ENCODE measurements at regions not wholly inside any gene's neighbourhood (a gene's known extent, or its start where the extent isn't known, plus 50 kb on each side); places are given as distances from the start of the nearest gene placed in this dataset.

DNA sequence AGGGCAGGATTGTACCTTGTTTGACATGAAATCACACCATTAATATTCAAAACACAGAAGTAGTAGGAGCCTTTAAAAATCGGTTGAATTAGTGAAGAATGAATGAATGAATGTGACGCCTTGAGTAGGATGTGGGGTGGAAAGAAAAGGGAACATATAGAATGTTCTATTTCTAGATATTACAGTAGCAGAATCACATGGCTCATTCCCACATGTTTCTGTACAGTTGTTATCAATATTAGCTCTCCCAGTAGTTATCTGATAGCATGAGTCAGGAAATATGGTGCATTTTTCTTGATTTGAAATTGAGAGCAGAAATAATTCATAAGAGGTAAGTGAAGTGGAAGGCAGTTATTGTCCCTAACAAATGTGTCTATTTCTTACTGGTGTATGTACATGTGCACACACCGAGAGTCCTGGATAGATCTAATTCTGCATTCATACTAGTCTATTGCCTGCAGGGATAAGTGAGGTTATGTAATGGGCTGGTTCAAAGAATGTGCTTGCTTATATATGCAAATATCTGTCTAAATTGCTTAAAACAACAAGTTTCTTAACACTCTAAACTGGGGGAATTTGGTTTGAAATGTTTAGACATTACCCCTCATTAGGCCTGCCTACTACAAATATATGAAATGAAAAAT is 245.4 kb downstream of the EFCAB11 start:
- H4K20me1 ChIP-seq (ENCODE audit: insufficient read depth, low read length): no peaks in the 10 kb centered on the region
- no CpG with 5 or more reads among the region's 3 CpGs for WGBS (ENCODE audit: insufficient coverage)
- H3K36me3 Mint-ChIP-seq: peaks cover 2 to 6% of the 10 kb centered on the region in 2 donors
- H3K4me3 ChIP-seq (replicated peaks in 1 of 3; ENCODE audit: low read depth in 2 of 3, low read length in 3 of 3): no peak overlapping the region
- no peak overlapping the region for H3K4me2 ChIP-seq (replicated peaks; ENCODE audit: extremely low read depth, low read length, poor library complexity, severe bottlenecking)
- H3K27me3 ChIP-seq (ENCODE audit: control insufficient read depth in 2 of 2, insufficient read depth in 2 of 2, low read length in 2 of 2): no peaks in the 10 kb centered on the region
- no peak overlapping the region for H3K27ac Mint-ChIP-seq
- TF ChIP-seq, protein P1, sequence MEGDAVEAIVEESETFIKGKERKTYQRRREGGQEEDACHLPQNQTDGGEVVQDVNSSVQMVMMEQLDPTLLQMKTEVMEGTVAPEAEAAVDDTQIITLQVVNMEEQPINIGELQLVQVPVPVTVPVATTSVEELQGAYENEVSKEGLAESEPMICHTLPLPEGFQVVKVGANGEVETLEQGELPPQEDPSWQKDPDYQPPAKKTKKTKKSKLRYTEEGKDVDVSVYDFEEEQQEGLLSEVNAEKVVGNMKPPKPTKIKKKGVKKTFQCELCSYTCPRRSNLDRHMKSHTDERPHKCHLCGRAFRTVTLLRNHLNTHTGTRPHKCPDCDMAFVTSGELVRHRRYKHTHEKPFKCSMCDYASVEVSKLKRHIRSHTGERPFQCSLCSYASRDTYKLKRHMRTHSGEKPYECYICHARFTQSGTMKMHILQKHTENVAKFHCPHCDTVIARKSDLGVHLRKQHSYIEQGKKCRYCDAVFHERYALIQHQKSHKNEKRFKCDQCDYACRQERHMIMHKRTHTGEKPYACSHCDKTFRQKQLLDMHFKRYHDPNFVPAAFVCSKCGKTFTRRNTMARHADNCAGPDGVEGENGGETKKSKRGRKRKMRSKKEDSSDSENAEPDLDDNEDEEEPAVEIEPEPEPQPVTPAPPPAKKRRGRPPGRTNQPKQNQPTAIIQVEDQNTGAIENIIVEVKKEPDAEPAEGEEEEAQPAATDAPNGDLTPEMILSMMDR (IDR thresholded peaks at IDR 0.05): no peak
- intact Hi-C loops (cut with micrococcal nuclease): no loop called here
- H3K4me3 Mint-ChIP-seq: no peak overlapping the region
- H3K27ac ChIP-seq (ENCODE audit: low read depth in 1 of 2, low read length in 2 of 2): no peak overlapping the region
- no peaks in the 10 kb centered on the region for H3K36me3 ChIP-seq (replicated peaks in 1 of 2; ENCODE audit: control insufficient read depth in 1 of 2, insufficient read depth in 2 of 2, low read length in 2 of 2)
- peaks cover 2 to 4% (median 2%) of the 10 kb centered on the region in 3 donors for H3K27me3 Mint-ChIP-seq (ENCODE audit: low read depth in 3 of 3)
- no peak for DNase-seq
- peaks cover 2% of the 10 kb centered on the region for H3K4me1 Mint-ChIP-seq
- H3K79me2 ChIP-seq (ENCODE audit: insufficient read depth, low read length): no peaks in the 10 kb centered on the region
- peaks cover 9 to 25% (median 22%) of the 10 kb centered on the region in 7 donors for H3K9me3 Mint-ChIP-seq
- H2AFZ ChIP-seq (ENCODE audit: insufficient read depth, low read depth, low read length, poor library complexity, severe bottlenecking): no peak overlapping the region
- H3K9me3 ChIP-seq (replicated peaks in 1 of 2; ENCODE audit: control insufficient read depth in 1 of 2, insufficient read depth in 1 of 2, low read length in 2 of 2): peaks cover 13 to 18% of the 10 kb centered on the region in 2 donors
- H3K4me1 ChIP-seq (ENCODE audit: control insufficient read depth in 1 of 2, insufficient read depth in 2 of 2, low read length in 2 of 2): no peaks in the 10 kb centered on the region
- no peak overlapping the region for H3K9ac ChIP-seq (ENCODE audit: insufficient read depth, low read length, poor library complexity, severe bottlenecking)

DNA sequence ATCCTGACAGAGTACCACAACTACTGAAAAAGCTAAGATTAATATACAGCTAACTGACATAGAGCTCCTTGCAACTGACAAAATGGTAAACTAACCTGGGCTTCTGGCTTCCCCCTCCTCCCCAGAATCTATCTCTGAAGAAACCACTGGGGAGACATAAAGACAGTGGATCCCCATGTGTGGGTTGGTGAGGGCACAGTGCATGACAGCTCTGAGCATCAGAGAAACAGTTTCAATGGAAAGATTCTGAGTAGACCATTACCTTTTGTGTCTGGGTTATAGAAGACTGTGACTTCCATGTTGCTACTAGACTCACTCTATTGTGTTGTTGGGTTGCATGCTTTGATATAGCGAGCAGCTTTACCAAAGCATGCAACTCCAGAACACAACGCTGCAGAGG is 247.4 kb downstream of the EFCAB11 start:
- H3K4me1 Mint-ChIP-seq: peaks cover 18% of the 10 kb centered on the region
- H3K4me1 ChIP-seq (ENCODE audit: control insufficient read depth in 1 of 2, insufficient read depth in 2 of 2, low read length in 2 of 2): peaks cover 12 to 17% of the 10 kb centered on the region in 2 donors
- TF ChIP-seq, protein P1 (IDR thresholded peaks at IDR 0.05): no peak
- H2AFZ ChIP-seq (ENCODE audit: insufficient read depth, low read depth, low read length, poor library complexity, severe bottlenecking): no peak overlapping the region
- peaks cover 5 to 12% of the 10 kb centered on the region in 2 donors for H3K9me3 ChIP-seq (replicated peaks in 1 of 2; ENCODE audit: control insufficient read depth in 1 of 2, insufficient read depth in 1 of 2, low read length in 2 of 2)
- no peaks in the 10 kb centered on the region for H3K27me3 ChIP-seq (ENCODE audit: control insufficient read depth in 2 of 2, insufficient read depth in 2 of 2, low read length in 2 of 2)
- no peak overlapping the region for H3K27ac Mint-ChIP-seq
- WGBS (ENCODE audit: insufficient coverage): no CpG with 5 or more reads among the region's 2 CpGs
- H3K36me3 ChIP-seq (replicated peaks in 1 of 2; ENCODE audit: control insufficient read depth in 1 of 2, insufficient read depth in 2 of 2, low read length in 2 of 2): no peaks in the 10 kb centered on the region
- intact Hi-C loops (cut with micrococcal nuclease): no loop called here
- no peak overlapping the region for H3K9ac ChIP-seq (ENCODE audit: insufficient read depth, low read length, poor library complexity, severe bottlenecking)
- H3K27ac ChIP-seq (ENCODE audit: low read depth in 1 of 2, low read length in 2 of 2): no peak overlapping the region
- no peak overlapping the region for H3K4me3 Mint-ChIP-seq
- peaks cover 0 to 5% of the 10 kb centered on the region in 2 donors for H3K36me3 Mint-ChIP-seq
- no peaks in the 10 kb centered on the region for H4K20me1 ChIP-seq (ENCODE audit: insufficient read depth, low read length)
- H3K4me3 ChIP-seq (replicated peaks in 1 of 3; ENCODE audit: low read depth in 2 of 3, low read length in 3 of 3): no peak overlapping the region
- peaks cover 2 to 4% (median 2%) of the 10 kb centered on the region in 3 donors for H3K27me3 Mint-ChIP-seq (ENCODE audit: low read depth in 3 of 3)
- no peaks in the 10 kb centered on the region for H3K79me2 ChIP-seq (ENCODE audit: insufficient read depth, low read length)
- no peak for DNase-seq
- peaks cover 5 to 21% (median 15%) of the 10 kb centered on the region in 7 donors for H3K9me3 Mint-ChIP-seq
- no peak overlapping the region for H3K4me2 ChIP-seq (replicated peaks; ENCODE audit: extremely low read depth, low read length, poor library complexity, severe bottlenecking)
